ENCODE measurements at regions not wholly inside any gene's neighbourhood (a gene's known extent, or its start where the extent isn't known, plus 50 kb on each side); places are given as distances from the start of the nearest gene placed in this dataset.

DNA sequence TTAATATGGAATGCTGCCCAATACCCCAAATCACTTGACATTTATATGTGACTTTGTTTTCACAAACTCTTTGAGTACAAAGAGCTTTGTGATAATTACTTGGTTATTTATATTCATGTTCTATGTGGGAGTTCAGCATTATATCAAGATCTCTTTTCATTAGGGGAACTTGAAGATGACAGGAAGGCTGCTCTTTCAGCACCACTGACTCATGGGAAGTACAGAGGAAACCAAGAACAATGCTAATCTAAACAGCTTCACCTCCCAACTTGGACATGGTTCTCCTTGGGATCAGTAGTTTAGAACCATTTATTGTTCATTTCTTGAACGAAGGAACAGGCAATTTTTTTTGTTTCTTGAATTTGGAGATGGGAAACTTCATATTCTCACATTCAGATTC lies 184.0 kb upstream of the AFF2 start:
- TF ChIP-seq POLR2AphosphoS5 (IDR thresholded peaks at IDR 0.05) (no peak), POLR2A (IDR thresholded peaks at IDR 0.05) (no peak)
- TF ChIP-seq, protein P1, sequence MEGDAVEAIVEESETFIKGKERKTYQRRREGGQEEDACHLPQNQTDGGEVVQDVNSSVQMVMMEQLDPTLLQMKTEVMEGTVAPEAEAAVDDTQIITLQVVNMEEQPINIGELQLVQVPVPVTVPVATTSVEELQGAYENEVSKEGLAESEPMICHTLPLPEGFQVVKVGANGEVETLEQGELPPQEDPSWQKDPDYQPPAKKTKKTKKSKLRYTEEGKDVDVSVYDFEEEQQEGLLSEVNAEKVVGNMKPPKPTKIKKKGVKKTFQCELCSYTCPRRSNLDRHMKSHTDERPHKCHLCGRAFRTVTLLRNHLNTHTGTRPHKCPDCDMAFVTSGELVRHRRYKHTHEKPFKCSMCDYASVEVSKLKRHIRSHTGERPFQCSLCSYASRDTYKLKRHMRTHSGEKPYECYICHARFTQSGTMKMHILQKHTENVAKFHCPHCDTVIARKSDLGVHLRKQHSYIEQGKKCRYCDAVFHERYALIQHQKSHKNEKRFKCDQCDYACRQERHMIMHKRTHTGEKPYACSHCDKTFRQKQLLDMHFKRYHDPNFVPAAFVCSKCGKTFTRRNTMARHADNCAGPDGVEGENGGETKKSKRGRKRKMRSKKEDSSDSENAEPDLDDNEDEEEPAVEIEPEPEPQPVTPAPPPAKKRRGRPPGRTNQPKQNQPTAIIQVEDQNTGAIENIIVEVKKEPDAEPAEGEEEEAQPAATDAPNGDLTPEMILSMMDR (IDR thresholded peaks at IDR 0.05): no peak
- Histone ChIP-seq H3K4me1 (replicated peaks) (no peaks in the 10 kb centered on the region), H3K36me3 (no peaks in the 10 kb centered on the region), H3K27me3 (replicated peaks; ENCODE audit: insufficient read depth) (no peaks in the 10 kb centered on the region), H3K9me3 (no peaks in the 10 kb centered on the region), H3K27ac (no peak overlapping the region), H3K4me3 (no peak overlapping the region)
- 88% methylated on average over 1 of the region's 1 CpG for WGBS
- DNase-seq (ENCODE audit: low spot score): no peak
- intact Hi-C loops (cut with DNase I): no loop called here

DNA sequence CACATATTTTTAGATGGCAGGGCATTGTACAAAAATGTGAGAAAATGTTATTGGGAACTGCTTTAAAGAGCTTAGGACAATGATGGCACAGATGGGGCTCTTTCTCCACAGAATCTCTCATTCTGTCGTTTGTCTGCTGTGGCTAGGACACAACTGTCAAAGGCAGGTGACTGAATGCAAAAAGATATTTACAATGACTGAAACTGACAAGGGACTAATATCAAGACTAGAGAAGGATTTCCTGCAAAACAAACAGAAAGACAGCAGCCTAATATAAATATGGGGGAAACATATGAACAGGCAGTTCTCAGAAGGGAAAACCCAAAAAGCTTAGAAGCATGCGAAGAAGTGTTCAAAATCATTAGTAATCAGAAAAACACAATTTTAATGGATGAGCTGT lies 177.5 kb upstream of the AFF2 start:
- Histone ChIP-seq H3K4me1 (replicated peaks) (no peaks in the 10 kb centered on the region), H3K27me3 (replicated peaks; ENCODE audit: insufficient read depth) (no peaks in the 10 kb centered on the region), H3K27ac (no peak overlapping the region), H3K9me3 (no peaks in the 10 kb centered on the region), H3K36me3 (no peaks in the 10 kb centered on the region), H3K4me3 (no peak overlapping the region)
- no peak for TF ChIP-seq POLR2A (IDR thresholded peaks at IDR 0.05)
- intact Hi-C loops (cut with DNase I): no loop called here
- 90% methylated on average over 2 of the region's 2 CpGs for WGBS
- no peak for DNase-seq (ENCODE audit: low spot score)

DNA sequence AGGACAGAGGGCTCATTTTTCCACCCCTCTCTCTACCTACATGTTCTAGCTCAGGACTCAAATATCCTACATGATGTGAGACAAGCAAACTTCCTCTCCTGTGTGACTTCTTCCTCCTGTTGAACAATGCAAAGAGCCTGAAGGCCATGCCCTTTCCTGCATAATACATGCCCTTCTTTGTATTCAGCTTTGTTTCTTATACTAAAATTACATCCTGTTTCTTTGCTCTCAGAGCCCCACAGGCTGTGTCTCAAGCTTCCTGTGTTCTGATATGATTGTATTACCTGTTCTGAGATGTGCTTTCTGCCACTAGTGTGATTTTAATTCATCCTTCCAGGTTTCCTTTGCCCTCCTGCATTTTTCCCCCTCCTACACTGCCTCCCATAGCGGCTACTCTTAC lies 166.4 kb upstream of the AFF2 start:
- TF ChIP-seq, protein P1 (IDR thresholded peaks at IDR 0.05): no peak
- TF ChIP-seq POLR2A (IDR thresholded peaks at IDR 0.05): no peak
- 90% methylated on average over 1 of the region's 1 CpG for WGBS
- intact Hi-C loops (cut with DNase I): no loop called here

DNA sequence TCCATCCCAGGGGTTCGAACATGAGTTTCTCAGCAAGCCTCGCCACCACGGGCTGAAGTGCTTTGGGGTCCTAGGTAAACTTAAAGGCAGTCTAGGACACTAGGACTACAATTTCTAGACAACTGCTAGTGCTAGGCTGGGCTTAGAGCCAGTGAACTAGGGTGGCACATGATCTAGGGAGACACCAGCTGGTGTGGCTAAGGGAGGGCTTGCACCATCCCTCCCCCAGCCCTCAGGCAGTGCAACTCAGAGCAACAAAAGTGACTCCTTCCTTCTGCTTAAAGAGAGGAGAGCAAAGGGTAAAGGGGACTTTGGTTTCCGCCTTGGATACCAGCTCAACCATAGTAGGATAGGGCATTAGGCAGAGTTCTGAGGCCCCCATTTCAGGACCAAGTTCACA lies 162.5 kb upstream of the AFF2 start:
- H3K27me3 ChIP-seq (replicated peaks; ENCODE audit: insufficient read depth): no peaks in the 10 kb centered on the region
- no peaks in the 10 kb centered on the region for H3K9me3 ChIP-seq
- H3K4me1 ChIP-seq (replicated peaks): no peaks in the 10 kb centered on the region
- no peak overlapping the region for H3K4me3 ChIP-seq
- TF ChIP-seq POLR2AphosphoS5 (IDR thresholded peaks at IDR 0.05): no peak
- TF ChIP-seq POLR2A (IDR thresholded peaks at IDR 0.05): no peak
- TF ChIP-seq, protein P1 (IDR thresholded peaks at IDR 0.05): no peak
- intact Hi-C loops (cut with DNase I): no loop called here
- no peak for DNase-seq (ENCODE audit: low spot score)
- 91% methylated on average over 4 of the region's 4 CpGs for WGBS
- no peaks in the 10 kb centered on the region for H3K36me3 ChIP-seq
- no peak overlapping the region for H3K27ac ChIP-seq

More for the DNA sequence above, 166.4 kb upstream of the AFF2 start:
- DNase-seq (ENCODE audit: low spot score): no peak
- Histone ChIP-seq H3K36me3 (no peaks in the 10 kb centered on the region), H3K4me1 (replicated peaks) (no peaks in the 10 kb centered on the region), H3K4me3 (no peak overlapping the region), H3K9me3 (no peaks in the 10 kb centered on the region), H3K27ac (no peak overlapping the region), H3K27me3 (replicated peaks; ENCODE audit: insufficient read depth) (no peaks in the 10 kb centered on the region)

DNA sequence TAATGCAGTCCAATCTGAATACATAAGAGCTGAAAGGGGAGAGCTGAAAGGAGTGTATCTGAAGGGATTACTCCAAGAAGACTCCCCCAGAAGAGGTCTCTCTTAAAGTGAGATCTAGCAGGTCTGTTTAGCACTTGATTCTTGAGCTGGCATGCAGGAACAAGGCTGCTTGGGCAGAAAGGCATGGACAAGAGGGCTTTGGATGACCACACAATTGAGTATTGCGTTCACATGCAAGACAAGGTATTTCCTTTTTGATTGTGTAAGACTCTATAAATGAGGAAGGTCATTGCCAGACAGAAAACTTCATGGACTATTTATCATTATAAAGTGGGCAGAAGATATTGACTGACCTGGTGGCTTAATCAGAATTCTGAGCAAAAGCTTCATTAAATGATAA lies 145.5 kb upstream of the AFF2 start:
- Histone ChIP-seq H3K4me1 (replicated peaks) (no peaks in the 10 kb centered on the region), H3K36me3 (no peaks in the 10 kb centered on the region), H3K27me3 (replicated peaks; ENCODE audit: insufficient read depth) (no peaks in the 10 kb centered on the region), H3K4me3 (no peak overlapping the region), H3K27ac (no peak overlapping the region), H3K9me3 (no peaks in the 10 kb centered on the region)
- no peak for TF ChIP-seq POLR2AphosphoS5 (IDR thresholded peaks at IDR 0.05)
- TF ChIP-seq, protein P1 (IDR thresholded peaks at IDR 0.05): no peak
- no peak for TF ChIP-seq POLR2A (IDR thresholded peaks at IDR 0.05)
- WGBS: 50% methylated on average over 1 of the region's 1 CpG
- intact Hi-C loops (cut with DNase I): no loop called here
- DNase-seq (ENCODE audit: low spot score): no peak
